Fibroblast of lung (primary cell): ENCODE measurements at regions not wholly inside any gene's neighbourhood (a gene's known extent, or its start where the extent isn't known, plus 50 kb on each side); places are given as distances from the start of the nearest gene placed in this dataset.

Source experiments
- DNase-seq, 2 donors: peaks; one replicate each; pipeline versions ENCODE4 v3.0.0 to v3.0.0-alpha.2; 2010; ENCODE audit warnings: low read depth in 2 of 2
- H2AFZ ChIP-seq: 2 replicates; pipeline ENCODE4 v1.5.1; 2012; ENCODE audit warnings: low read length, control low read depth, inconsistent platforms
- H3K27ac ChIP-seq: 2 replicates; pipeline ENCODE4 v1.5.1; 2011; ENCODE audit warnings: low read length, control low read depth; ENCODE audit not compliant: insufficient read depth
- H3K27me3 ChIP-seq: 2 replicates; pipeline ENCODE4 v1.5.1; 2011; ENCODE audit warnings: mild to moderate bottlenecking, low read length; ENCODE audit not compliant: control insufficient read depth, insufficient read depth
- H3K36me3 ChIP-seq: 2 replicates; pipeline ENCODE4 v1.5.1; 2011; ENCODE audit warnings: low read length; ENCODE audit not compliant: control insufficient read depth, insufficient read depth
- H3K4me1 ChIP-seq: 2 replicates; pipeline ENCODE4 v1.5.1; 2011; ENCODE audit warnings: low read length; ENCODE audit not compliant: control insufficient read depth, insufficient read depth; ENCODE audit errors: extremely low read depth
- H3K4me2 ChIP-seq: 2 replicates; pipeline ENCODE4 v1.5.1; 2011; ENCODE audit warnings: low read length, control low read depth; ENCODE audit not compliant: insufficient read depth; ENCODE audit errors: extremely low read depth
- H3K4me3 ChIP-seq, 4 experiments: fragments of 200-600 bp in 1 of 4; sonication (generic) in 1 of 4; replicated peaks in 1 of 4; 2 replicates each; pipeline ENCODE4 v1.5.1; 2011 to 2016; ENCODE audit warnings: low read length in 4 of 4, low read depth in 3 of 4, mild to moderate bottlenecking in 3 of 4, control low read depth in 2 of 4, inconsistent platforms in 1 of 4, mixed read lengths in 1 of 4; ENCODE audit not compliant: insufficient read depth in 1 of 4; ENCODE audit errors: control extremely low read depth in 1 of 4
- H3K79me2 ChIP-seq: 2 replicates; pipeline ENCODE4 v1.5.1; 2012; ENCODE audit warnings: mild to moderate bottlenecking, low read length, inconsistent platforms; ENCODE audit not compliant: control insufficient read depth, insufficient read depth
- H3K9ac ChIP-seq: 2 replicates; pipeline ENCODE4 v1.5.1; 2011; ENCODE audit warnings: mild to moderate bottlenecking, low read length, control low read depth; ENCODE audit not compliant: insufficient read depth
- H3K9me3 ChIP-seq: 2 replicates; pipeline ENCODE4 v1.5.1; 2012; ENCODE audit warnings: low read depth, low read length; ENCODE audit not compliant: control insufficient read depth, insufficient read depth
- H4K20me1 ChIP-seq: 2 replicates; pipeline ENCODE4 v1.5.1; 2011; ENCODE audit warnings: low read length; ENCODE audit not compliant: control insufficient read depth, insufficient read depth; ENCODE audit errors: extremely low read depth
- CTCF ChIP-seq, 2 donors: IDR thresholded peaks in 1 of 2; conservative IDR thresholded peaks in 1 of 2; 1 replicate in 1 of 2; 2 replicates in 1 of 2; pipeline ENCODE4 v1.5.1; 2011 to 2012; ENCODE audit warnings: low read length in 2 of 2, control low read depth in 1 of 2, inconsistent platforms in 1 of 2, low read depth in 1 of 2, mild to moderate bottlenecking in 1 of 2
- EZH2 ChIP-seq: IDR thresholded peaks from 2 replicates; pipeline ENCODE4 v1.5.1; 2012; ENCODE audit warnings: low read length, control low read depth, mild to moderate bottlenecking; ENCODE audit errors: missing control alignments

GRCh38 chrX:147763131-147763530 lies 148.6 kb upstream of the FMR1 start:
- no peak overlapping the region for H3K4me3 ChIP-seq
- no peak overlapping the region for H2AFZ ChIP-seq
- H3K27me3 ChIP-seq: no peaks in the 10 kb centered on the region
- H4K20me1 ChIP-seq: no peaks in the 10 kb centered on the region
- no peak overlapping the region for H3K9ac ChIP-seq
- no peak overlapping the region for H3K27ac ChIP-seq
- no peaks in the 10 kb centered on the region for H3K9me3 ChIP-seq
- H3K36me3 ChIP-seq: no peaks in the 10 kb centered on the region
- DNase-seq: no peak
- TF ChIP-seq EZH2: no peak
- TF ChIP-seq CTCF (conservative IDR thresholded peaks at IDR 0.05 in 1 of 2, IDR thresholded peaks at IDR 0.05 in 1 of 2; ENCODE audit: low read depth in 1 of 2, low read length in 2 of 2): no peak
- H3K79me2 ChIP-seq: no peaks in the 10 kb centered on the region
- H3K4me1 ChIP-seq: no peaks in the 10 kb centered on the region
- no peak overlapping the region for H3K4me2 ChIP-seq

- Histone ChIP-seq H3K27me3 (no peaks in the 10 kb centered on the region), H3K79me2 (no peaks in the 10 kb centered on the region), H4K20me1 (no peaks in the 10 kb centered on the region), H3K4me2 (no peak overlapping the region), H3K36me3 (no peaks in the 10 kb centered on the region), H2AFZ (no peak overlapping the region), H3K4me1 (no peaks in the 10 kb centered on the region), H3K9ac (no peak overlapping the region), H3K9me3 (no peaks in the 10 kb centered on the region), H3K27ac (no peak overlapping the region), H3K4me3 (no peak overlapping the region)
- no peak for TF ChIP-seq CTCF (conservative IDR thresholded peaks at IDR 0.05 in 1 of 2, IDR thresholded peaks at IDR 0.05 in 1 of 2; ENCODE audit: low read depth in 1 of 2, low read length in 2 of 2)
- DNase-seq: no peak
Observed at GRCh38 chrX:147764868-147765267, 146.9 kb upstream of the FMR1 start.

GRCh38 chrX:147770858-147771257 lies 140.9 kb upstream of the FMR1 start:
- Histone ChIP-seq H3K4me2 (no peak overlapping the region), H3K36me3 (no peaks in the 10 kb centered on the region), H3K9me3 (no peaks in the 10 kb centered on the region), H3K79me2 (no peaks in the 10 kb centered on the region), H3K27me3 (no peaks in the 10 kb centered on the region), H3K4me1 (no peaks in the 10 kb centered on the region), H3K4me3 (no peak overlapping the region), H2AFZ (no peak overlapping the region), H3K9ac (no peak overlapping the region), H3K27ac (no peak overlapping the region), H4K20me1 (no peaks in the 10 kb centered on the region)
- no peak for TF ChIP-seq EZH2
- no peak for TF ChIP-seq CTCF (conservative IDR thresholded peaks at IDR 0.05 in 1 of 2, IDR thresholded peaks at IDR 0.05 in 1 of 2; ENCODE audit: low read depth in 1 of 2, low read length in 2 of 2)
- DNase-seq: no peak
